22Rv1 (cell line): ENCODE measurements at regions not wholly inside any gene's neighbourhood (a gene's known extent, or its start where the extent isn't known, plus 50 kb on each side); places are given as distances from the start of the nearest gene placed in this dataset.

Experiments used
- CTCF ChIP-seq: fragments of 450-650 bp; IDR thresholded peaks from 2 replicates; pipeline ENCODE4 v1.5.1; 2017; ENCODE audit warnings: mild to moderate bottlenecking
- ZFX ChIP-seq: fragments of 450-650 bp; IDR thresholded peaks from 2 replicates; pipeline ENCODE4 v1.6.1; 2017; ENCODE audit warnings: antibody characterized with exemption, borderline replicate concordance

DNA sequence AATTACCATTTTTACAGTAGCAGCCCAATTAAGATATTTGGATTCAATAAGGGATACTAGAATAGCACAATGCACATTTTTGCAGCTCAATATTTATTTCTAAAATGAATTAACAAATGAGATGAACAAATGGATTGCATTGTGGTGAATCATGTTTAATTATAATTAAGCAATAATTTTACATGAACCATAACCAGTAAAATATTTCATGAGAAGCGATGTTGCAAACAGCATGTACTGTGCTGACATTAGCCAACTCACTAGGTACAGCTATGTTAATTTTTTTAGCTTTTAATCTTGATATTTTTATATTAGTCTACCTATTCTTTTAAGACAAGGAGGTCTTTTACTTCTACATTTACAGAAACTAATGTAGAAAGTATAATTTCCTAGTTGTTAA, 399.1 kb upstream of the AKR1E2 start:
- no peak for TF ChIP-seq CTCF
- TF ChIP-seq ZFX: no peak
